Glomerular visceral epithelial cell (primary cell): ENCODE measurements at regions not wholly inside any gene's neighbourhood (a gene's known extent, or its start where the extent isn't known, plus 50 kb on each side); places are given as distances from the start of the nearest gene placed in this dataset.

ENCODE experiments used
- DNase-seq: peaks from one replicate; pipeline ENCODE4 v3.0.0-alpha.2; 2016; ENCODE audit errors: extremely low spot score

GRCh38 chr9:127553793-127554192 lies 58.3 kb upstream of the STXBP1 start:
- no peak for DNase-seq

DNA sequence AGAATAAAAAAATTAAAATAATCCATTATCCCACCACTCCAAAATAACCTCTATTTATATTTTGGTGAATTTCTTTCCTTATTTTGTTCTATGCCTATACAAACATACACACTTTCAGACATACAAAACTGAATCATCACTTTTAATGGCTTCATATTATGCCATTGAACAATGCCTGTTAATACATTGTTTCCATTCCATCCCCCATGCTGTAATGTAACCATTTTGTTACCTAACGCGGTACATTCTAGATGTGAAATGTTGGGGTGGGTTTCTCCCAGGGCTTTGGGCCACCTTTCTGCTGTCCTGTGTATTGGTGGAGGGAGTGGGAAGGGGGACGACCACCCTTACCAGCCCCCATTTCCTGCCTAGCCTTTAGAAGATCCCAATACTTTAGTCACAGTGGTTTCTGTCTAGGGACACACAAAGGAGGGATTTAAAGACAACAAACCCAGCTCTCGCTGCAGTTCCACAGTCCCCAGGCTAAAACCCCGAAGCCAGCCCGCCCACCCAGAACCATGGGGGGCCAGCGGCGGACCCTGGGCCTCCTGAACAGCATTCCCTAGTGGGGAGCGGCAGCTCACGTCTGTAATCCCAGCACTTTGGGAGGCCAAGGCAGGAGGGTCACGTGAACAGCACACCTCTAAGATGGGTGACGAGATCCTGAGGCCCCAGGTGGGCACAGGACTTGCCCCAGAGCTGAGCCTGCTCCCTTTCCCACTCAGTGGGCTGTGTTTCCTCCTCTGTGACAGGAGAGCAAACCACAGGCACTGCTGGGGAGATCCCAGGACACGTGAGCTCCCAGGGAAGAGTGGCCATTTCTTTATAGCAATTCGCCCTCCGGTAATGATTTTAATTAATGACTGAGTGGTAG lies 56.9 kb upstream of the STXBP1 start:
- DNase-seq = peak; percentile 61

- peak; percentile 95 for DNase-seq
Measured at GRCh38 chr9:127555840-127556820, 55.9 kb upstream of the STXBP1 start.

- no peak for DNase-seq
Measured at GRCh38 chr9:127556871-127557270, 55.2 kb upstream of the STXBP1 start.

DNA sequence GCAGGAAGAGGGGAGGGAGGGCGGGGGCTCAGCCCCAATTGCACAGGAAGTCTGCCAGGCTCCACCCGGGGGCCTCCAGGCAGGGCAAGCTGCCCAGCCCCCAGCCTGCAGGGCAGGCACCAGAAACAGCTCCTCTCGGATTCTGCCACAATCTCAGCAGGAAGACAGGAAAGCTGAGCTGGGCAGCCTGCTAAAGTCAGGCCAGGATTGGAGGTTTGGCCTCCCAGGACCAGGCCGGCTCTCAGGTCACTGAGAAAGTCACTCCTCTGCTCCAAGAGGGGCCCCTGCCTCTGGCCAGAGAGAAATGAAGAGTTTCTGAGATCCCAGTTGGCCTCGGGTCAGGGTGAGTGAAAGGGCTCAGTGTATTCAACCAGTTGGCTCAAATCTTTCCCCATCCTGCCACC lies 54.6 kb upstream of the STXBP1 start:
- DNase-seq = peak; percentile 82

DNA sequence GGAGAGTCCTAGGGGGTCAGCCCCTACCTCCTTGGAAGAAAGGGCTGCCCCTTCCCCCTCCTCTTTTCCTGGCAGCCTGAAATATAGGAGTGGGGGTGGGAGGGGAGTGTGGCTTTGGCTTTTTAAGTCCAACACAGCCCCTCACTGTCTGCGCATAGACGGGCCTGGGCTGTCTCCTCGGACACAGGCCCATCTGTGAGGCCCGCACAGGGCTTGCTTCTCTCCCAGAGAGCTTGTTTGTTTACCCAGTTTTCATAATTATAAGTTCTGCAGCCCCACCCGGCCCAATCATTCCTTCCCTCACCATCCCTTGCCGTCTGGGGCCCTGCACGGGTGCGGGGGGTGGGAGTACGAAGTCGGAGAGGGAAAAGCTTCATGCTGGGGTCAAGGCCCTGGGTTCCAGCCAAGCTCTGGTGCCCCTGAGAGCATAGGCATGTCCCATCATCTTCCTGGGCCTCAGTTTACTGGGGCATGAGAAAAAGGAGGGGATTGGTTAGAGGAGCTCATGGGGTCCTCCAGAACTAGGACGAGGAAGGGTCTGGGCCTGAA lies 54.0 kb upstream of the STXBP1 start:
- no peak for DNase-seq

DNA sequence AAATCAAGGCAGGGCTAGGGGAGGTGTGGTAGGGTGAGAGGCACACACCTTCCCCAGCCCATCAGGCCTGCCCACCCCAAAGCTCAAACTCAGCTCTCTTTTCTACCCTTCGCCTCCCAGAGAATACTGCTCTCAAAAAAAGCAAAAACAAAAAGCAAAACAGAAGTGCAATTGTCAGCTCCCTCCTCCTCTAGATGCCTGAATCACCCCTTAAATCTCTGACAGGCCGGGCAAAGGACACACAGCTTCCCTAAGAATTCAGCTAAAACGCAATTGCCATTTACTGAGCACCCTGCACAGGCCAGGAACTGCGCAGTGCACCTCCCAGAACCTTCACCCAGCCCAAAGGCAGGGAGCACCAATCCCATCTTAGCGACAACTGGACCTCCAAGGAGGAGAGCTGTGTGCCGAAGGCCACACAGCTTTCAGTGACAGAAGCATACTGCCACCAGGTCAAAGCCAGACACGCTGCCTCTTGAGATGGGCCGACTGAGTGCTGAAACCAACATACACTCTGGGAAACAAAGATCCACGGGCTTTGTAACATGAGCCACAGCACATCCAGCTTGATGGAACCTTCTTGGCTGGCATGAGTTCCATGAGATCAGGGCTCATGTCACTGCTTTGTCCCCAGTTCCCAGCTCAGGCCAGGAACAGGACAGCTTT lies 53.4 kb upstream of the STXBP1 start:
- no peak for DNase-seq

DNA sequence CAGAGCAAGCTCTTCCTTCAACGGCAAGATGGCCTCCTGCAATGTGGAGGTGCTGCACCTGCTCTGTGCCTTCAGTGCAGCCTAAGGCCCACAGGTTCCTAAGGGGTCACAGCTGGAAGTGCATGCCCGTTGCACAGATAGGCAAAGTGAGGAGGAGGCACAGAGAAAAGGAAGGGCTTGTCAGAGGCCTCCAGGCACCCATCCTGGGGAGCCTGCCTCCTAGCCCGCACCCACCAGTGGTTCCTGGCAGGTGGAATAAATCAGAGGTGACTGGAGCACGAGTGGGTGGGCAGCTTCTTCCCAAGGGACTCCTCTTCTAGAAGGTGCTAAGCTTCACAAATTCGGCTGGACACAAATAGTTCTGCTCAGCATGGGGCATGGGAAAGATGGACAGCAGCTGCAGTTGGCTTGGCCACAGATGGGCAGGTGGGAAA lies 52.8 kb upstream of the STXBP1 start:
- DNase-seq = no peak

- DNase-seq = peak; percentile 99
Measured at GRCh38 chr9:127561491-127562278, 50.4 kb upstream of the STXBP1 start.
